ENCODE measurements at regions not wholly inside any gene's neighbourhood (a gene's known extent, or its start where the extent isn't known, plus 50 kb on each side); places are given as distances from the start of the nearest gene placed in this dataset.

- no peak for DNase-seq (ENCODE audit: low read depth)
Observed at GRCh38 chr6:156351346-156351966, 425.7 kb upstream of the ARID1B start.

- DNase-seq (ENCODE audit: low read depth): no peak
Observed at GRCh38 chr6:156350337-156350736, 426.8 kb upstream of the ARID1B start.

GRCh38 chr6:156348849-156349248, 428.3 kb upstream of the ARID1B start:
- DNase-seq (ENCODE audit: low read depth): no peak

GRCh38 chr6:156348424-156348823, 428.8 kb upstream of the ARID1B start:
- no peak for DNase-seq (ENCODE audit: low read depth)

- no peak for DNase-seq (ENCODE audit: low read depth)
Observed at GRCh38 chr6:156347656-156348055, 429.5 kb upstream of the ARID1B start.

GRCh38 chr6:156347246-156347645, 429.9 kb upstream of the ARID1B start:
- DNase-seq (ENCODE audit: low read depth): no peak

GRCh38 chr6:156345700-156346099, 431.5 kb upstream of the ARID1B start:
- no peak for DNase-seq (ENCODE audit: low read depth)

GRCh38 chr6:156344491-156344890, 432.7 kb upstream of the ARID1B start:
- DNase-seq (ENCODE audit: low read depth): no peak

GRCh38 chr6:156337801-156338200, 439.4 kb upstream of the ARID1B start:
- no peak for DNase-seq (ENCODE audit: low read depth)

GRCh38 chr6:156336733-156337132, 440.4 kb upstream of the ARID1B start:
- DNase-seq (ENCODE audit: low read depth): no peak

GRCh38 chr6:156336089-156336488, 441.1 kb upstream of the ARID1B start:
- DNase-seq (ENCODE audit: low read depth): no peak

GRCh38 chr6:156334966-156335365, 442.2 kb upstream of the ARID1B start:
- DNase-seq (ENCODE audit: low read depth): no peak

GRCh38 chr6:156319707-156320106, 457.5 kb upstream of the ARID1B start:
- DNase-seq (ENCODE audit: low read depth): no peak

- no peak for DNase-seq (ENCODE audit: low read depth)
Observed at GRCh38 chr6:156316583-156317125, 460.5 kb upstream of the ARID1B start.

- DNase-seq (ENCODE audit: low read depth): no peak
Observed at GRCh38 chr6:156315146-156315545, 462.0 kb upstream of the ARID1B start.

- no peak for DNase-seq (ENCODE audit: low read depth)
Observed at GRCh38 chr6:156313037-156313436, 464.1 kb upstream of the ARID1B start.

GRCh38 chr6:156311291-156311690, 465.9 kb upstream of the ARID1B start:
- DNase-seq (ENCODE audit: low read depth): no peak

GRCh38 chr6:156310701-156311100, 466.5 kb upstream of the ARID1B start:
- DNase-seq (ENCODE audit: low read depth): no peak

GRCh38 chr6:156309017-156309416, 468.2 kb upstream of the ARID1B start:
- no peak for DNase-seq (ENCODE audit: low read depth)

GRCh38 chr6:156308604-156309003, 468.6 kb upstream of the ARID1B start:
- no peak for DNase-seq (ENCODE audit: low read depth)

- DNase-seq (ENCODE audit: low read depth): no peak
Observed at GRCh38 chr6:156306531-156306930, 470.6 kb upstream of the ARID1B start.

GRCh38 chr6:156283091-156283490, 494.1 kb upstream of the ARID1B start:
- DNase-seq (ENCODE audit: low read depth): no peak

- no peak for DNase-seq (ENCODE audit: low read depth)
Observed at GRCh38 chr6:156282087-156282486, 495.1 kb upstream of the ARID1B start.

GRCh38 chr6:156281266-156281665, 495.9 kb upstream of the ARID1B start:
- DNase-seq (ENCODE audit: low read depth): no peak
